Right cardiac atrium (tissue), 5 donors: ENCODE measurements at regions not wholly inside any gene's neighbourhood (a gene's known extent, or its start where the extent isn't known, plus 50 kb on each side); places are given as distances from the start of the nearest gene placed in this dataset.
"Not testable (repeated sequence)": the region's sequence is repeated elsewhere in the genome, so short reads cannot be mapped to it uniquely, and the experiment has no call there.

Experiments used
- ATAC-seq, 2 donors: fragments of 200-7000 bp; cut with Tn5 transposase; one replicate each; pipeline versions ENCODE4 v1.8.0 to v1.9.1; 2020; ENCODE audit warnings: moderate library complexity in 2 of 2, mild to moderate bottlenecking in 1 of 2
- DNase-seq, 3 donors: peaks; one replicate each; pipeline ENCODE4 v3.0.0-alpha.2; 2020
- H3K27ac ChIP-seq: one replicate; pipeline ENCODE4 v1.5.1; 2013; ENCODE audit warnings: mild to moderate bottlenecking, low read length, control low read depth, moderate library complexity
- H3K27me3 ChIP-seq: one replicate; pipeline ENCODE4 v1.6.1; 2013; ENCODE audit not compliant: control insufficient read depth, insufficient read depth
- H3K4me1 ChIP-seq: one replicate; pipeline ENCODE4 v1.6.1; 2013; ENCODE audit warnings: low read length; ENCODE audit not compliant: control insufficient read depth, insufficient read depth
- H3K4me3 ChIP-seq: one replicate; pipeline ENCODE4 v1.5.1; 2013; ENCODE audit warnings: low read length, control low read depth
- H3K9me3 ChIP-seq: one replicate; pipeline ENCODE4 v1.6.1; 2013; ENCODE audit warnings: low read length; ENCODE audit not compliant: control insufficient read depth
- WGBS: extraction: QIAGEN DNeasy Blood & Tissue Kit; methylation state at CpG from one replicate; pipeline ENCODE4 v1.1.7; 2013; 5-methylcytosine and 5-hydroxymethylcytosine counted together
- intact Hi-C, 4 donors: fragments of 100-400 bp; cut with DNase I; formaldehyde crosslinking; loops; one replicate each; pipeline versions ENCODE4 v1.11.0 to v1.14.0; 2022 to 2023
- donor health status: healthy with polysubstance abuse.
- donor health status: DM: no; HTN: yes; CAD: no.
- donor health status: DM: no; HTN: no; CAD: no.
- donor health status: DM: no; HTN: yes; CAD: no; lungs with severe emphysema.
- donor health status: DM: yes; HTN: yes; CAD: no.

- no peaks in the 10 kb centered on the region for H3K4me1 ChIP-seq
- H3K4me3 ChIP-seq: no peak overlapping the region
- H3K27ac ChIP-seq: no peak overlapping the region
- no peak for DNase-seq
- ATAC-seq: no peak
- no peaks in the 10 kb centered on the region for H3K27me3 ChIP-seq
- intact Hi-C loops: no loop called here
- 85% methylated on average over 6 of the region's 6 CpGs for WGBS
- H3K9me3 ChIP-seq: no peaks in the 10 kb centered on the region
Observed at GRCh38 chrX:130552444-130553073, 150.8 kb downstream of the RBMX2 start.

GRCh38 chrX:130555341-130555740, 153.6 kb downstream of the RBMX2 start:
- no peaks in the 10 kb centered on the region for H3K4me1 ChIP-seq
- DNase-seq: no peak
- 85% methylated on average over 3 of the region's 3 CpGs for WGBS
- no peak overlapping the region for H3K27ac ChIP-seq
- H3K4me3 ChIP-seq: no peak overlapping the region
- intact Hi-C loops: no loop called here
- no peak for ATAC-seq
- no peaks in the 10 kb centered on the region for H3K9me3 ChIP-seq
- no peaks in the 10 kb centered on the region for H3K27me3 ChIP-seq

GRCh38 chrX:130555757-130556156, 154.0 kb downstream of the RBMX2 start:
- Histone ChIP-seq H3K9me3 (no peaks in the 10 kb centered on the region), H3K4me1 (no peaks in the 10 kb centered on the region), H3K4me3 (no peak overlapping the region), H3K27me3 (no peaks in the 10 kb centered on the region), H3K27ac (no peak overlapping the region)
- DNase-seq (no peak), ATAC-seq (no peak)
- intact Hi-C loops: no loop called here
- WGBS: 61% methylated on average over 3 of the region's 3 CpGs

GRCh38 chrX:130556951-130557350, 155.2 kb downstream of the RBMX2 start:
- no peaks in the 10 kb centered on the region for H3K27me3 ChIP-seq
- intact Hi-C loops: no loop called here
- H3K4me3 ChIP-seq: no peak overlapping the region
- no peaks in the 10 kb centered on the region for H3K9me3 ChIP-seq
- no peak overlapping the region for H3K27ac ChIP-seq
- H3K4me1 ChIP-seq: no peaks in the 10 kb centered on the region
- ATAC-seq (no peak), DNase-seq (no peak)
- WGBS: 64% methylated on average over 1 of the region's 1 CpG

DNA sequence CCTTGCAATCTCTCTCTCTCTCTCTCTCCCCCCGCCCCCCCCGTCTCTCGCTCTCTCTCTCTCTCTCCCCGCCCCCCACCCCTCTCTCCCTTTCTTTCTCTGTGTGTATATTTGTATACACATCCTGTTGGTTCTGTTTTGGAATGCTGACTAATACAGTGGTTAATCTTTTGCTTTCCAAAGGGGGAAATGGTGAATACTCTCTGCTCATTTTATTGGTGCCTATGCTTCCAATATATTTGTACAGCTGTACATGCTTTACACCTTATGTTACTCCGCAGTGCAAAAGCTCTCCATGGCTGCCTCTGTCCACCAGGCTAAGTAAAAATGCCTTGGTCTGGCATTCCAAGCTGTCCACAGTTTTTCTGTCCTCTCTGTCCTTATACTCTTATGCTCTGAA, 158.8 kb downstream of the RBMX2 start:
- no peak overlapping the region for H3K4me3 ChIP-seq
- no peaks in the 10 kb centered on the region for H3K4me1 ChIP-seq

DNA sequence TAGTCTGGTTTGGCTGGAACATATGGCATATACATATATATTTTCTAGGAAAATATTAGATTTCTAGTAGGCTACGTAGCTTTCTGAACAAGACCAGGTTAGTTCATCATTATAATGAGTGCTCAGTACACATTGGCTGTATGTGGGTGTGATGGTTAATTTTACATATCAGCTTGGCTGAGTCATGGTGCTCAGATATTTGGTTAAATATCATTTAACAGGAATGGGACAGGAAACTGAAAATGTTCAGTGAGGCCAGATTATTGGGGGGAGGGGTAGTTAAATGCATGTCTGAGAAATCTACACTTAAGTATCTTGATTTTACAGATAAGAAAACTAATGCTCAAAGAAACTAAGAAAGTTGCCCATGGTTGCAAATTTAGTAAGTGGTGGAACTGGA, 160.1 kb downstream of the RBMX2 start:
- H3K4me3 ChIP-seq: no peak overlapping the region
- 90% methylated on average over 1 of the region's 1 CpG for WGBS
- no peaks in the 10 kb centered on the region for H3K4me1 ChIP-seq
- no peaks in the 10 kb centered on the region for H3K9me3 ChIP-seq
- DNase-seq (no peak), ATAC-seq (no peak)
- H3K27ac ChIP-seq: no peak overlapping the region
- intact Hi-C loops: no loop called here
- no peaks in the 10 kb centered on the region for H3K27me3 ChIP-seq

More for the DNA sequence above, 158.8 kb downstream of the RBMX2 start:
- Histone ChIP-seq H3K27me3 (no peaks in the 10 kb centered on the region), H3K27ac (no peak overlapping the region), H3K9me3 (no peaks in the 10 kb centered on the region)
- intact Hi-C loops: no loop called here
- ATAC-seq (no peak), DNase-seq (no peak)
- 82% methylated on average over 4 of the region's 5 CpGs for WGBS

GRCh38 chrX:130563476-130563875, 161.7 kb downstream of the RBMX2 start:
- Histone ChIP-seq H3K27ac (no peak overlapping the region), H3K4me3 (no peak overlapping the region), H3K4me1 (no peaks in the 10 kb centered on the region), H3K27me3 (no peaks in the 10 kb centered on the region), H3K9me3 (no peaks in the 10 kb centered on the region)
- ATAC-seq: no peak
- intact Hi-C loops: no loop called here
- DNase-seq: no peak
- 87% methylated on average over 2 of the region's 2 CpGs for WGBS

GRCh38 chrX:130566028-130566683, 164.4 kb downstream of the RBMX2 start:
- intact Hi-C loops: no loop called here
- Histone ChIP-seq H3K27ac (no peak overlapping the region), H3K4me1 (no peaks in the 10 kb centered on the region), H3K4me3 (no peak overlapping the region), H3K27me3 (no peaks in the 10 kb centered on the region), H3K9me3 (no peaks in the 10 kb centered on the region)
- ATAC-seq (no peak), DNase-seq (no peak)
- WGBS: 80% methylated on average over 4 of the region's 4 CpGs

GRCh38 chrX:130573030-130573429, 171.2 kb downstream of the RBMX2 start:
- H3K4me3 ChIP-seq, DNase-seq, ATAC-seq, H3K27me3 ChIP-seq, H3K27ac ChIP-seq, H3K9me3 ChIP-seq, H3K4me1 ChIP-seq: not testable (repeated sequence)
- intact Hi-C loops: loop anchor here in 3 of 4 donors (10.0 kb wide), 1 partner anchor 342 kb away; no protein-coding TSS in a partner anchor
- 85% methylated on average over 11 of the region's 15 CpGs for WGBS
